Thyroid gland (tissue), 4 donors: ENCODE measurements at regions not wholly inside any gene's neighbourhood (a gene's known extent, or its start where the extent isn't known, plus 50 kb on each side); places are given as distances from the start of the nearest gene placed in this dataset.

Experiments
- CTCF ChIP-seq, 6 experiments: fragments of 200-600 bp in 3 of 6; fragments of 450-650 bp in 3 of 6; sonication (generic) in 3 of 6; IDR thresholded peaks; one replicate each; pipeline ENCODE4 v1.5.1; 2016 to 2019; ENCODE audit warnings: antibody characterized with exemption in 6 of 6, mild to moderate bottlenecking in 2 of 6, inconsistent platforms in 1 of 6, moderate library complexity in 1 of 6
- POLR2A ChIP-seq, 2 donors: fragments of 450-650 bp; IDR thresholded peaks; one replicate each; pipeline ENCODE4 v1.6.1; 2017; ENCODE audit warnings: antibody characterized with exemption in 2 of 2, mild to moderate bottlenecking in 2 of 2, moderate library complexity in 1 of 2

GRCh38 chr1:81619156-81619555 lies 181.6 kb upstream of the ADGRL2 start:
- no peak for TF ChIP-seq POLR2A (IDR thresholded peaks at IDR 0.05)
- no peak for TF ChIP-seq CTCF (IDR thresholded peaks at IDR 0.05)
